HG03469 (cell line): ENCODE measurements at regions not wholly inside any gene's neighbourhood (a gene's known extent, or its start where the extent isn't known, plus 50 kb on each side); places are given as distances from the start of the nearest gene placed in this dataset.
A peak's percentile ranks its signal among the peaks of the same experiment; 100 is the strongest.
"Not testable (repeated sequence)": the region's sequence is repeated elsewhere in the genome, so short reads cannot be mapped to it uniquely, and the experiment has no call there.

Source experiments
- ATAC-seq: cut with Tn5 transposase; IDR thresholded peaks from one replicate; pipeline ENCODE4 v1.9.1; 2021; ENCODE audit warnings: mild to moderate bottlenecking, moderate library complexity, moderate number of reproducible peaks; ENCODE audit not compliant: unreplicated experiment

GRCh38 chr7:36057323-36057722 lies 95.7 kb upstream of the EEPD1 start:
- ATAC-seq = peak; percentile 62

- ATAC-seq = peak; percentile 37
Observed at GRCh38 chr7:36058020-36058592, 94.9 kb upstream of the EEPD1 start.

GRCh38 chr7:36060388-36060787 lies 92.7 kb upstream of the EEPD1 start:
- ATAC-seq = not testable (repeated sequence)

- ATAC-seq = no peak
Observed at GRCh38 chr7:36062154-36062815, 90.8 kb upstream of the EEPD1 start.

GRCh38 chr7:36064676-36065075 lies 88.4 kb upstream of the EEPD1 start:
- no peak for ATAC-seq

- ATAC-seq = not testable (repeated sequence)
Observed at GRCh38 chr7:36065563-36066342, 87.3 kb upstream of the EEPD1 start.

GRCh38 chr7:36066343-36066664 lies 86.8 kb upstream of the EEPD1 start:
- ATAC-seq = no peak

- no peak for ATAC-seq
Observed at GRCh38 chr7:36070230-36070629, 82.8 kb upstream of the EEPD1 start.

GRCh38 chr7:36071605-36072004 lies 81.4 kb upstream of the EEPD1 start:
- ATAC-seq = no peak

- no peak for ATAC-seq
Observed at GRCh38 chr7:36072620-36073019, 80.4 kb upstream of the EEPD1 start.

GRCh38 chr7:36075561-36075960 lies 77.5 kb upstream of the EEPD1 start:
- ATAC-seq = no peak

- ATAC-seq = no peak
Observed at GRCh38 chr7:36076074-36076473, 77.0 kb upstream of the EEPD1 start.

- no peak for ATAC-seq
Observed at GRCh38 chr7:36078816-36079360, 74.2 kb upstream of the EEPD1 start.

GRCh38 chr7:36079446-36080025 lies 73.5 kb upstream of the EEPD1 start:
- ATAC-seq = no peak

- ATAC-seq = no peak
Observed at GRCh38 chr7:36080843-36081242, 72.2 kb upstream of the EEPD1 start.

- ATAC-seq = no peak
Observed at GRCh38 chr7:36082216-36082615, 70.8 kb upstream of the EEPD1 start.

- no peak for ATAC-seq
Observed at GRCh38 chr7:36082910-36083309, 70.1 kb upstream of the EEPD1 start.

- no peak for ATAC-seq
Observed at GRCh38 chr7:36083626-36084380, 69.3 kb upstream of the EEPD1 start.

GRCh38 chr7:36084485-36085091 lies 68.5 kb upstream of the EEPD1 start:
- ATAC-seq = no peak

GRCh38 chr7:36085096-36085495 lies 68.0 kb upstream of the EEPD1 start:
- ATAC-seq = no peak
